Endothelial cell of umbilical vein (primary cell): ENCODE measurements at regions not wholly inside any gene's neighbourhood (a gene's known extent, or its start where the extent isn't known, plus 50 kb on each side); places are given as distances from the start of the nearest gene placed in this dataset.

Source experiments
- CTCF ChIP-seq, 2 donors: IDR thresholded peaks; 1 replicate in 1 of 2; 2 replicates in 1 of 2; pipeline ENCODE4 v1.5.1; 2011; ENCODE audit warnings: low read length in 2 of 2, mild to moderate bottlenecking in 2 of 2, moderate library complexity in 2 of 2, control low read depth in 1 of 2, inconsistent platforms in 1 of 2, low read depth in 1 of 2; ENCODE audit not compliant: insufficient read depth in 1 of 2; ENCODE audit errors: extremely low read depth in 1 of 2
- EZH2 ChIP-seq: IDR thresholded peaks from 2 replicates; pipeline ENCODE4 v1.6.1; 2012; ENCODE audit warnings: borderline replicate concordance, low read depth, mild to moderate bottlenecking, moderate library complexity, low read length, inconsistent platforms; ENCODE audit not compliant: severe bottlenecking
- FOS ChIP-seq: IDR thresholded peaks from 2 replicates; pipeline ENCODE4 v1.6.1; 2011; ENCODE audit warnings: mild to moderate bottlenecking, low read length, moderate library complexity, borderline replicate concordance; ENCODE audit not compliant: insufficient read depth
- JUN ChIP-seq: IDR thresholded peaks from 2 replicates; pipeline ENCODE4 v1.6.1; 2011; ENCODE audit warnings: borderline replicate concordance, low read depth; ENCODE audit not compliant: insufficient read length, insufficient read depth
- MAX ChIP-seq: IDR thresholded peaks from 2 replicates; pipeline ENCODE4 v1.6.1; 2011; ENCODE audit not compliant: insufficient read depth, insufficient read length
- MYC ChIP-seq: IDR thresholded peaks from one replicate; pipeline ENCODE4 v1.6.1; 2011; ENCODE audit warnings: mild to moderate bottlenecking, low read depth, low read length
- POLR2A ChIP-seq: IDR thresholded peaks from 2 replicates; pipeline ENCODE4 v1.6.1; 2012; ENCODE audit warnings: low read depth, mild to moderate bottlenecking, control low read depth, low read length
- POLR2AphosphoS5 ChIP-seq: IDR thresholded peaks from 2 replicates; pipeline ENCODE4 v1.6.1; 2012; ENCODE audit warnings: low read depth, mild to moderate bottlenecking, control low read depth, low read length, moderate library complexity; ENCODE audit not compliant: insufficient read depth

- TF ChIP-seq MYC = no peak
- TF ChIP-seq JUN = no peak
- no peak for TF ChIP-seq POLR2A
- no peak for TF ChIP-seq CTCF (IDR thresholded peaks at IDR 0.05; ENCODE audit: extremely low read depth in 1 of 2, insufficient read depth in 1 of 2, low read depth in 1 of 2, low read length in 2 of 2)
- TF ChIP-seq EZH2 = no peak
- TF ChIP-seq MAX = no peak
- no peak for TF ChIP-seq POLR2AphosphoS5
- TF ChIP-seq FOS = no peak
Observed at GRCh38 chr3:184497804-184498203, 63.8 kb upstream of the EPHB3 start.
